Liver (tissue), 8 donors: ENCODE measurements at regions not wholly inside any gene's neighbourhood (a gene's known extent, or its start where the extent isn't known, plus 50 kb on each side); places are given as distances from the start of the nearest gene placed in this dataset.

Source experiments
- DNase-seq: peaks from one replicate; pipeline ENCODE4 v3.0.0-alpha.2; 2017; ENCODE audit warnings: low spot score
- H3K27ac ChIP-seq, 2 donors: one replicate each; pipeline ENCODE4 v1.7.0; 2013; ENCODE audit warnings: inconsistent platforms in 2 of 2, low read length in 2 of 2, control low read depth in 1 of 2, low read depth in 1 of 2, mild to moderate bottlenecking in 1 of 2
- H3K27me3 ChIP-seq, 4 donors: one replicate each; pipeline versions ENCODE4 v1.6.1 to v1.7.0; 2013; ENCODE audit warnings: low read length in 3 of 4, inconsistent platforms in 1 of 4, mild to moderate bottlenecking in 1 of 4, moderate library complexity in 1 of 4; ENCODE audit not compliant: control insufficient read depth in 4 of 4, insufficient read depth in 4 of 4
- H3K36me3 ChIP-seq, 4 donors: one replicate each; pipeline versions ENCODE4 v1.6.1 to v1.7.0; 2013; ENCODE audit warnings: low read length in 3 of 4, mild to moderate bottlenecking in 3 of 4, low read depth in 1 of 4, moderate library complexity in 1 of 4; ENCODE audit not compliant: control insufficient read depth in 4 of 4, insufficient read depth in 3 of 4
- H3K4me1 ChIP-seq, 4 donors: one replicate each; pipeline versions ENCODE4 v1.6.1 to v1.7.0; 2013; ENCODE audit warnings: low read length in 3 of 4, mild to moderate bottlenecking in 3 of 4, moderate library complexity in 1 of 4; ENCODE audit not compliant: control insufficient read depth in 4 of 4, insufficient read depth in 4 of 4
- H3K4me3 ChIP-seq, 3 donors: one replicate each; pipeline versions ENCODE4 v1.6.1 to v1.7.0; 2013; ENCODE audit warnings: low read length in 3 of 3, control low read depth in 1 of 3, low read depth in 1 of 3, mild to moderate bottlenecking in 1 of 3
- H3K9ac ChIP-seq, 2 donors: one replicate each; pipeline ENCODE4 v1.7.0; 2013; ENCODE audit warnings: low read length in 2 of 2, mild to moderate bottlenecking in 2 of 2, moderate library complexity in 2 of 2, control low read depth in 1 of 2, low read depth in 1 of 2
- H3K9me3 ChIP-seq, 4 donors: one replicate each; pipeline versions ENCODE4 v1.6.1 to v1.7.0; 2013; ENCODE audit warnings: low read length in 3 of 4; ENCODE audit not compliant: control insufficient read depth in 4 of 4
- ATF3 ChIP-seq: IDR thresholded peaks from 2 replicates; pipeline ENCODE4 v1.6.1; 2016; ENCODE audit warnings: antibody characterized with exemption
- CTCF ChIP-seq: fragments of 150-350 bp; IDR thresholded peaks from 2 replicates; pipeline ENCODE4 v1.5.1; 2017; ENCODE audit warnings: improper control_type of control experiment, low read depth, low read length; ENCODE audit not compliant: missing input control
- FOXA2 ChIP-seq: IDR thresholded peaks from 2 replicates; pipeline ENCODE4 v1.6.1; 2016; ENCODE audit warnings: antibody characterized with exemption
- HNF4A ChIP-seq, 2 donors: conservative IDR thresholded peaks; 2 replicates each; pipeline ENCODE4 v1.6.1; 2016; ENCODE audit warnings: antibody characterized with exemption in 2 of 2, mild to moderate bottlenecking in 2 of 2
- HNF4G ChIP-seq: IDR thresholded peaks from 2 replicates; pipeline ENCODE4 v1.6.1; 2016; ENCODE audit warnings: antibody characterized with exemption
- JUND ChIP-seq, 2 donors: IDR thresholded peaks; 2 replicates each; pipeline ENCODE4 v1.6.1; 2016; ENCODE audit warnings: antibody characterized with exemption in 2 of 2
- NR2F2 ChIP-seq: IDR thresholded peaks from 2 replicates; pipeline ENCODE4 v1.6.1; 2016; ENCODE audit warnings: antibody characterized with exemption
- RAD21 ChIP-seq, 2 donors: IDR thresholded peaks; 2 replicates each; pipeline ENCODE4 v1.6.1; 2016; ENCODE audit warnings: antibody characterized with exemption in 2 of 2, mild to moderate bottlenecking in 2 of 2
- REST ChIP-seq: IDR thresholded peaks from 2 replicates; pipeline ENCODE4 v1.6.1; 2016; ENCODE audit warnings: antibody characterized with exemption, mild to moderate bottlenecking
- RXRA ChIP-seq, 2 donors: IDR thresholded peaks; 2 replicates each; pipeline ENCODE4 v1.6.1; 2017 to 2018; ENCODE audit warnings: antibody characterized with exemption in 2 of 2, mild to moderate bottlenecking in 1 of 2
- SP1 ChIP-seq: IDR thresholded peaks from 2 replicates; pipeline ENCODE4 v1.6.1; 2018; ENCODE audit warnings: antibody characterized with exemption, mild to moderate bottlenecking
- TAF1 ChIP-seq: conservative IDR thresholded peaks from 2 replicates; pipeline ENCODE4 v1.6.1; 2016; ENCODE audit warnings: antibody characterized with exemption, mild to moderate bottlenecking
- YY1 ChIP-seq: IDR thresholded peaks from 2 replicates; pipeline ENCODE4 v1.6.1; 2016; ENCODE audit warnings: antibody characterized with exemption, mild to moderate bottlenecking
- ZBTB33 ChIP-seq: IDR thresholded peaks from 2 replicates; pipeline ENCODE4 v1.6.1; 2016; ENCODE audit warnings: antibody characterized with exemption
- WGBS: extraction: QIAGEN DNeasy Blood & Tissue Kit; methylation state at CpG from one replicate; pipeline ENCODE4 v1.1.7; 2013; 5-methylcytosine and 5-hydroxymethylcytosine counted together
- donor health status: healthy.
- donor health status: healthy.
- donor health status: healthy.
- donor health status: healthy.
- donor health status: healthy.

- Histone ChIP-seq H3K9me3 (no peaks in the 10 kb centered on the region), H3K9ac (no peak overlapping the region), H3K27ac (no peak overlapping the region), H3K27me3 (no peaks in the 10 kb centered on the region), H3K4me3 (no peak overlapping the region), H3K36me3 (no peaks in the 10 kb centered on the region), H3K4me1 (no peaks in the 10 kb centered on the region)
- TF ChIP-seq RXRA (IDR thresholded peaks at IDR 0.05) (no peak), ATF3 (no peak), JUND (IDR thresholded peaks at IDR 0.05) (no peak), TAF1 (no peak), SP1 (no peak), HNF4G (no peak), FOXA2 (no peak), ZBTB33 (no peak), HNF4A (conservative IDR thresholded peaks at IDR 0.05) (no peak), YY1 (no peak)
- WGBS = 78% methylated on average over 2 of the region's 2 CpGs
- no peak for DNase-seq
These were observed 100.0 kb downstream of the ACTBL2 start for GRCh38 chr5:57382655-57383054.

- Histone ChIP-seq H3K27me3 (no peaks in the 10 kb centered on the region), H3K27ac (no peak overlapping the region), H3K4me3 (no peak overlapping the region), H3K9me3 (no peaks in the 10 kb centered on the region), H3K4me1 (no peaks in the 10 kb centered on the region), H3K9ac (no peak overlapping the region), H3K36me3 (no peaks in the 10 kb centered on the region)
- no peak for DNase-seq
- TF ChIP-seq TAF1 (no peak), JUND (IDR thresholded peaks at IDR 0.05) (no peak), REST (no peak), RAD21 (IDR thresholded peaks at IDR 0.05) (no peak), NR2F2 (no peak)
- WGBS = 82% methylated on average over 2 of the region's 2 CpGs
These were observed 112.2 kb downstream of the ACTBL2 start for GRCh38 chr5:57370376-57370775.

- no peak for DNase-seq
- 93% methylated on average over 3 of the region's 3 CpGs for WGBS
- no peak overlapping the region for H3K27ac ChIP-seq
These were observed 114.6 kb downstream of the ACTBL2 start for GRCh38 chr5:57368010-57368409.

More at GRCh38 chr5:57368010-57368409, 114.6 kb downstream of the ACTBL2 start:
- Histone ChIP-seq H3K9ac (no peak overlapping the region), H3K4me1 (no peaks in the 10 kb centered on the region), H3K4me3 (no peak overlapping the region), H3K9me3 (no peaks in the 10 kb centered on the region), H3K27me3 (no peaks in the 10 kb centered on the region), H3K36me3 (no peaks in the 10 kb centered on the region)
- TF ChIP-seq ATF3 (no peak), CTCF (no peak), RXRA (IDR thresholded peaks at IDR 0.05) (no peak), HNF4G (no peak)
